Astrocyte (in vitro differentiated cells and primary cell): ENCODE measurements at regions not wholly inside any gene's neighbourhood (a gene's known extent, or its start where the extent isn't known, plus 50 kb on each side); places are given as distances from the start of the nearest gene placed in this dataset.

ENCODE experiments used
- DNase-seq: peaks from one replicate; pipeline ENCODE4 v3.0.0-alpha.2; 2010; ENCODE audit warnings: low read depth
- FAIRE-seq: peaks from 2 replicates; lab custom pipeline; 2011; peaks lifted over from hg19 to GRCh38; lab: Jason Lieb, UNC
- H2AFZ ChIP-seq: 2 replicates; pipeline ENCODE4 v1.6.0; 2012; ENCODE audit warnings: low read depth, low read length, inconsistent platforms
- H3K27ac ChIP-seq: 2 replicates; pipeline ENCODE4 v1.5.1; 2011; ENCODE audit warnings: low read depth, low read length, inconsistent platforms
- H3K27me3 ChIP-seq: 2 replicates; pipeline ENCODE4 v1.6.0; 2011; ENCODE audit warnings: low read length, inconsistent platforms; ENCODE audit not compliant: insufficient read depth
- H3K36me3 ChIP-seq: 2 replicates; pipeline ENCODE4 v1.5.1; 2011; ENCODE audit warnings: low read length, inconsistent platforms; ENCODE audit not compliant: insufficient read depth
- H3K4me1 ChIP-seq: 2 replicates; pipeline ENCODE4 v1.5.1; 2011; ENCODE audit warnings: low read length, inconsistent platforms; ENCODE audit not compliant: insufficient read depth
- H3K4me2 ChIP-seq: 2 replicates; pipeline ENCODE4 v1.6.0; 2012; ENCODE audit warnings: low read length, inconsistent platforms
- H3K4me3 ChIP-seq: 2 replicates; pipeline ENCODE4 v1.5.1; 2011; ENCODE audit warnings: low read depth, mild to moderate bottlenecking, low read length, inconsistent platforms; ENCODE audit not compliant: insufficient read depth
- H3K79me2 ChIP-seq: 2 replicates; pipeline ENCODE4 v1.6.0; 2012; ENCODE audit warnings: mild to moderate bottlenecking, low read length, inconsistent platforms; ENCODE audit not compliant: insufficient read depth
- H3K9ac ChIP-seq: 2 replicates; pipeline ENCODE4 v1.6.0; 2012; ENCODE audit warnings: mild to moderate bottlenecking, low read length, inconsistent platforms
- H3K9me3 ChIP-seq: 2 replicates; pipeline ENCODE4 v1.5.1; 2012; ENCODE audit warnings: low read depth, mild to moderate bottlenecking, low read length, inconsistent platforms; ENCODE audit not compliant: insufficient read depth
- H4K20me1 ChIP-seq: 2 replicates; pipeline ENCODE4 v1.6.0; 2012; ENCODE audit warnings: low read length, inconsistent platforms; ENCODE audit not compliant: insufficient read depth
- H3K27ac Mint-ChIP-seq: one replicate; pipeline ENCODE4 v1.8.0; 2021; ENCODE audit warnings: mild to moderate bottlenecking, mixed read lengths; ENCODE audit not compliant: unreplicated experiment
- H3K27me3 Mint-ChIP-seq: one replicate; pipeline ENCODE4 v1.8.0; 2021; ENCODE audit warnings: low read depth, mixed read lengths; ENCODE audit not compliant: unreplicated experiment
- H3K36me3 Mint-ChIP-seq: one replicate; pipeline ENCODE4 v1.8.0; 2021; ENCODE audit warnings: low read depth, mixed read lengths; ENCODE audit not compliant: unreplicated experiment
- H3K4me1 Mint-ChIP-seq: one replicate; pipeline ENCODE4 v1.8.0; 2021; ENCODE audit warnings: low read depth, mixed read lengths; ENCODE audit not compliant: unreplicated experiment
- H3K4me3 Mint-ChIP-seq: one replicate; pipeline ENCODE4 v1.8.0; 2021; ENCODE audit warnings: mild to moderate bottlenecking, moderate library complexity, mixed read lengths; ENCODE audit not compliant: unreplicated experiment
- H3K9me3 Mint-ChIP-seq: one replicate; pipeline ENCODE4 v1.8.0; 2021; ENCODE audit warnings: mild to moderate bottlenecking, mixed read lengths; ENCODE audit not compliant: unreplicated experiment
- EZH2 ChIP-seq: IDR thresholded peaks from 2 replicates; pipeline ENCODE4 v1.6.1; 2012; ENCODE audit warnings: mild to moderate bottlenecking, low read length, inconsistent platforms; ENCODE audit not compliant: insufficient read depth
- TF ChIP-seq, protein P1 (sequence below): IDR thresholded peaks from 2 replicates; pipeline ENCODE4 v1.5.1; 2011; ENCODE audit warnings: low read depth, mild to moderate bottlenecking, inconsistent platforms, low read length, moderate library complexity; ENCODE audit not compliant: insufficient read depth

GRCh38 chr4:34861666-34862065, 1382.6 kb downstream of the ARAP2 start:
- Histone ChIP-seq H4K20me1 (no peaks in the 10 kb centered on the region), H3K9ac (no peak overlapping the region), H3K36me3 (no peaks in the 10 kb centered on the region), H2AFZ (no peak overlapping the region), H3K79me2 (no peaks in the 10 kb centered on the region), H3K4me2 (no peak overlapping the region), H3K27me3 (no peaks in the 10 kb centered on the region), H3K27ac (no peak overlapping the region), H3K4me3 (no peak overlapping the region), H3K9me3 (no peaks in the 10 kb centered on the region), H3K4me1 (no peaks in the 10 kb centered on the region)
- Mint-ChIP-seq H3K4me3 (no peak overlapping the region), H3K9me3 (no peaks in the 10 kb centered on the region), H3K27ac (no peak overlapping the region), H3K36me3 (no peaks in the 10 kb centered on the region), H3K27me3 (no peaks in the 10 kb centered on the region), H3K4me1 (no peaks in the 10 kb centered on the region)
- DNase-seq, result peak; percentile 5
- TF ChIP-seq, protein P1, sequence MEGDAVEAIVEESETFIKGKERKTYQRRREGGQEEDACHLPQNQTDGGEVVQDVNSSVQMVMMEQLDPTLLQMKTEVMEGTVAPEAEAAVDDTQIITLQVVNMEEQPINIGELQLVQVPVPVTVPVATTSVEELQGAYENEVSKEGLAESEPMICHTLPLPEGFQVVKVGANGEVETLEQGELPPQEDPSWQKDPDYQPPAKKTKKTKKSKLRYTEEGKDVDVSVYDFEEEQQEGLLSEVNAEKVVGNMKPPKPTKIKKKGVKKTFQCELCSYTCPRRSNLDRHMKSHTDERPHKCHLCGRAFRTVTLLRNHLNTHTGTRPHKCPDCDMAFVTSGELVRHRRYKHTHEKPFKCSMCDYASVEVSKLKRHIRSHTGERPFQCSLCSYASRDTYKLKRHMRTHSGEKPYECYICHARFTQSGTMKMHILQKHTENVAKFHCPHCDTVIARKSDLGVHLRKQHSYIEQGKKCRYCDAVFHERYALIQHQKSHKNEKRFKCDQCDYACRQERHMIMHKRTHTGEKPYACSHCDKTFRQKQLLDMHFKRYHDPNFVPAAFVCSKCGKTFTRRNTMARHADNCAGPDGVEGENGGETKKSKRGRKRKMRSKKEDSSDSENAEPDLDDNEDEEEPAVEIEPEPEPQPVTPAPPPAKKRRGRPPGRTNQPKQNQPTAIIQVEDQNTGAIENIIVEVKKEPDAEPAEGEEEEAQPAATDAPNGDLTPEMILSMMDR, result no peak
- no peak for TF ChIP-seq EZH2
- no peak for FAIRE-seq

DNA sequence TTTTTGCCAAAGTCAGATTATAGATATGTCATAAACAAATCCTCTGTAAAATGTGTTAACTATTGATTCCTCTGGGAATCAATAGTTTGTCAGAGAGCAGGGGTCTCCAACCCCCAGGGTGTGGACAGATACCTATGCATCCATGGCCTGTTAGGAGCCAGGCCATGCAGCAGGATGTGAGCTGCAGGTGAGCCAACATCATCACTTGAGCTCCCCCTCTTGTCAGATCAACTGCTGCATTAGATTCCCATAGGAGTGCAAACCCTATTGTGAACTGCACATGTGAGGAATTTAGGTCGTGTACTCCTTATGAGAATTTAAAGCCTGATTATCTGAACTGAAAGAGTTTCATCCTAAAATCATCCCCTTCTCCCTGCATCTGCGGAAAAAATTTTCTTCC, 1365.4 kb downstream of the ARAP2 start:
- no peak overlapping the region for H3K4me3 Mint-ChIP-seq
- no peaks in the 10 kb centered on the region for H3K4me1 Mint-ChIP-seq
- Histone ChIP-seq H2AFZ (no peak overlapping the region), H3K9ac (no peak overlapping the region), H4K20me1 (no peaks in the 10 kb centered on the region), H3K4me1 (no peaks in the 10 kb centered on the region), H3K4me2 (no peak overlapping the region), H3K27ac (no peak overlapping the region), H3K9me3 (no peaks in the 10 kb centered on the region), H3K4me3 (no peak overlapping the region), H3K79me2 (no peaks in the 10 kb centered on the region), H3K27me3 (no peaks in the 10 kb centered on the region), H3K36me3 (no peaks in the 10 kb centered on the region)
- H3K36me3 Mint-ChIP-seq, result no peaks in the 10 kb centered on the region
- H3K9me3 Mint-ChIP-seq, result peaks cover 11% of the 10 kb centered on the region
- DNase-seq (no peak), FAIRE-seq (no peak)
- H3K27me3 Mint-ChIP-seq, result no peaks in the 10 kb centered on the region
- no peak overlapping the region for H3K27ac Mint-ChIP-seq
- TF ChIP-seq, protein P1, result no peak
- TF ChIP-seq EZH2, result no peak

- DNase-seq, result no peak
- Mint-ChIP-seq H3K27ac (no peak overlapping the region), H3K4me1 (no peaks in the 10 kb centered on the region), H3K9me3 (peaks cover 6% of the 10 kb centered on the region), H3K36me3 (no peaks in the 10 kb centered on the region), H3K27me3 (no peaks in the 10 kb centered on the region), H3K4me3 (no peak overlapping the region)
- H3K9me3 ChIP-seq, result no peaks in the 10 kb centered on the region
- no peak for TF ChIP-seq EZH2
- TF ChIP-seq, protein P1, result no peak
- H3K27ac ChIP-seq, result no peak overlapping the region
- no peaks in the 10 kb centered on the region for H4K20me1 ChIP-seq
- H3K4me3 ChIP-seq, result no peak overlapping the region
- H3K4me1 ChIP-seq, result no peaks in the 10 kb centered on the region
- H3K36me3 ChIP-seq, result no peaks in the 10 kb centered on the region
- H3K27me3 ChIP-seq, result no peaks in the 10 kb centered on the region
- no peak overlapping the region for H2AFZ ChIP-seq
- H3K4me2 ChIP-seq, result no peak overlapping the region
- no peaks in the 10 kb centered on the region for H3K79me2 ChIP-seq
- no peak for FAIRE-seq
- H3K9ac ChIP-seq, result no peak overlapping the region
These were observed 1364.1 kb downstream of the ARAP2 start for GRCh38 chr4:34880246-34880645.
